ENCODE measurements at regions not wholly inside any gene's neighbourhood (a gene's known extent, or its start where the extent isn't known, plus 50 kb on each side); places are given as distances from the start of the nearest gene placed in this dataset.

- no peak for ATAC-seq
These were observed 193.5 kb upstream of the CAMK1G start for GRCh38 chr1:209389975-209390374.

- no peak for ATAC-seq
These were observed 192.8 kb upstream of the CAMK1G start for GRCh38 chr1:209390764-209391163.

- ATAC-seq: no peak
These were observed 191.7 kb upstream of the CAMK1G start for GRCh38 chr1:209391792-209392191.

GRCh38 chr1:209395169-209395568, 188.3 kb upstream of the CAMK1G start:
- no peak for ATAC-seq

- ATAC-seq: no peak
These were observed 186.1 kb upstream of the CAMK1G start for GRCh38 chr1:209397371-209397770.

- no peak for ATAC-seq
These were observed 185.6 kb upstream of the CAMK1G start for GRCh38 chr1:209397910-209398309.

- ATAC-seq: peak; percentile 94
These were observed 185.1 kb upstream of the CAMK1G start for GRCh38 chr1:209398313-209398991.

- no peak for ATAC-seq
These were observed 183.7 kb upstream of the CAMK1G start for GRCh38 chr1:209399800-209400199.

GRCh38 chr1:209400351-209401220, 182.9 kb upstream of the CAMK1G start:
- ATAC-seq: no peak

GRCh38 chr1:209402697-209403096, 180.8 kb upstream of the CAMK1G start:
- peak; percentile 35 for ATAC-seq

GRCh38 chr1:209403921-209404320, 179.6 kb upstream of the CAMK1G start:
- ATAC-seq: peak; percentile 71

GRCh38 chr1:209404577-209404976, 178.9 kb upstream of the CAMK1G start:
- ATAC-seq: peak; percentile 40

- no peak for ATAC-seq
These were observed 178.2 kb upstream of the CAMK1G start for GRCh38 chr1:209405183-209405814.

- no peak for ATAC-seq
These were observed 177.3 kb upstream of the CAMK1G start for GRCh38 chr1:209406168-209406567.

GRCh38 chr1:209406595-209406994, 176.9 kb upstream of the CAMK1G start:
- no peak for ATAC-seq

- peak; percentile 39 for ATAC-seq
These were observed 173.7 kb upstream of the CAMK1G start for GRCh38 chr1:209409780-209410179.

GRCh38 chr1:209411491-209411929, 172.0 kb upstream of the CAMK1G start:
- ATAC-seq: peak; percentile 68

GRCh38 chr1:209412036-209412435, 171.5 kb upstream of the CAMK1G start:
- ATAC-seq: peak; percentile 15

GRCh38 chr1:209412566-209412965, 170.9 kb upstream of the CAMK1G start:
- ATAC-seq: no peak

GRCh38 chr1:209413062-209413461, 170.5 kb upstream of the CAMK1G start:
- no peak for ATAC-seq

GRCh38 chr1:209414803-209415329, 168.6 kb upstream of the CAMK1G start:
- no peak for ATAC-seq

GRCh38 chr1:209416039-209416438, 167.5 kb upstream of the CAMK1G start:
- peak; percentile 89 for ATAC-seq

GRCh38 chr1:209416716-209417115, 166.8 kb upstream of the CAMK1G start:
- peak; percentile 42 for ATAC-seq

Data from esophagus mucosa (tissue), 1 donor.